ENCODE measurements at regions not wholly inside any gene's neighbourhood (a gene's known extent, or its start where the extent isn't known, plus 50 kb on each side); places are given as distances from the start of the nearest gene placed in this dataset.
"Not testable (repeated sequence)": the region's sequence is repeated elsewhere in the genome, so short reads cannot be mapped to it uniquely, and the experiment has no call there.

DNA sequence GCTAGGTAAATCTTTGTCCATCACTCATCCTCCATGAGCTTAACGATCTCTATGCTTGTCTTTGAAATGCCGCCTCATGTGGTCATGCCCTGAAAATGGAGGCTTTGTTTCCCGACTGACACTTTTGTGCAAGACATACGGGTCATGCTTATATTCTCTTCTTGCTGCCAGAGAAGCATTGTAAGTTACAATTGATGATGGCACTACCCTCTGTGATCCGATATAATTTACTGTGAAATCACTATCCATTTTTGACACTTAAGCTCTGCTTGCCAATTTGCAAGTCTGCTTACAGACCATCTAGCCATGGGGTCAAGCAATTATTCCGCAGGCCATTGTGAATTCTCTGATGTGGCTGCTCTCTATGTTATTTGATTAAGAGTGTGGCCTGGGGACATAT is 650.0 kb downstream of the FLRT2 start:
- DNase-seq: no peak
- Histone ChIP-seq H3K4me1 (ENCODE audit: control insufficient read depth, insufficient read depth, low read length, poor library complexity, severe bottlenecking) (no peaks in the 10 kb centered on the region), H3K27ac (ENCODE audit: insufficient read depth, low read length, poor library complexity, severe bottlenecking) (no peak overlapping the region), H3K27me3 (replicated peaks; ENCODE audit: control insufficient read depth, insufficient read depth, low read length, poor library complexity, severe bottlenecking) (no peaks in the 10 kb centered on the region), H3K9me3 (ENCODE audit: control insufficient read depth, low read length) (no peaks in the 10 kb centered on the region), H3K36me3 (ENCODE audit: control insufficient read depth, insufficient read depth, low read length) (no peaks in the 10 kb centered on the region), H3K4me3 (ENCODE audit: insufficient read depth, low read depth, low read length, poor library complexity, severe bottlenecking) (no peak overlapping the region)

DNA sequence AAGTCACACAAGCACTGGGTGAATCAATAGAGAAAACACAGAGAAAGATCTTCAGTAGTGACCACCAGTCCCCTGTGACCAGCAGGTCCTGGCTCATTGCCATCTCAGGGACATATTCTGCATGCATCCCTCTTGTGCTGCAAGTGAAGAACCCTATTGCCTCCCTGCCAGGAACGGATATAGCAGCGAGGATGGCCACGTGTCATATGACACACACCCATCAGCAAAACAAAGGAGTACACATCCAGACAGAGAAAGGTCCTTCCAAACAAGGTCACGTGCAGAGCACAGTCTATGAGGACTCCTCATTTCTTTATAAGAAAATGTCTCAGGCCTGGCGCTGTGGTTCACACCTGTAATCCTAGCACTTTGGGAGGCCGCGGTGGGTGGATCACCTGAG is 638.4 kb downstream of the FLRT2 start:
- no peak overlapping the region for H3K27ac ChIP-seq (ENCODE audit: insufficient read depth, low read length, poor library complexity, severe bottlenecking)
- DNase-seq: no peak
- no peaks in the 10 kb centered on the region for H3K9me3 ChIP-seq (ENCODE audit: control insufficient read depth, low read length)
- no peak overlapping the region for H3K4me3 ChIP-seq (ENCODE audit: insufficient read depth, low read depth, low read length, poor library complexity, severe bottlenecking)
- no peaks in the 10 kb centered on the region for H3K4me1 ChIP-seq (ENCODE audit: control insufficient read depth, insufficient read depth, low read length, poor library complexity, severe bottlenecking)
- H3K36me3 ChIP-seq (ENCODE audit: control insufficient read depth, insufficient read depth, low read length): no peaks in the 10 kb centered on the region
- H3K27me3 ChIP-seq (replicated peaks; ENCODE audit: control insufficient read depth, insufficient read depth, low read length, poor library complexity, severe bottlenecking): no peaks in the 10 kb centered on the region

DNA sequence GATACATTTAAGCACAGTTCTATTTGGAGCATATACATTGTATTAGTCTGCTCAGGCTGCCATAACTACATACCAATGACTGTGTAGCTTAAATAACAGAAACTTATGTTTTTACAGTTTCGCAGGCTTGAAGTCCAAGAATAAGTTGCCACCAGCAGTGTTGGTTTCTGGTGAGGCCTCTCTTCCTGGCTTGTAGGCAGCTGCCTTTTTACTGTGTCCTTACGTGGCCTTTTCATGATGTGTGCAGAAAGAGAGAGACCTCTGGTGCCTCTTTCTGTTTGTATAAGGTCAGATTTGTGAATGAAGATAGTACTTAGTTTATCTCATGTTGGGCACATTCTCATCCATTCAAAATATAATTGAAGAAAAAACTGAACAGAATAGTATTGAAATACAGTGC is 636.6 kb downstream of the FLRT2 start:
- no peaks in the 10 kb centered on the region for H3K36me3 ChIP-seq (ENCODE audit: control insufficient read depth, insufficient read depth, low read length)
- H3K9me3 ChIP-seq (ENCODE audit: control insufficient read depth, low read length): no peaks in the 10 kb centered on the region
- no peak overlapping the region for H3K4me3 ChIP-seq (ENCODE audit: insufficient read depth, low read depth, low read length, poor library complexity, severe bottlenecking)
- DNase-seq: no peak
- no peaks in the 10 kb centered on the region for H3K27me3 ChIP-seq (replicated peaks; ENCODE audit: control insufficient read depth, insufficient read depth, low read length, poor library complexity, severe bottlenecking)
- no peaks in the 10 kb centered on the region for H3K4me1 ChIP-seq (ENCODE audit: control insufficient read depth, insufficient read depth, low read length, poor library complexity, severe bottlenecking)
- no peak overlapping the region for H3K27ac ChIP-seq (ENCODE audit: insufficient read depth, low read length, poor library complexity, severe bottlenecking)

DNA sequence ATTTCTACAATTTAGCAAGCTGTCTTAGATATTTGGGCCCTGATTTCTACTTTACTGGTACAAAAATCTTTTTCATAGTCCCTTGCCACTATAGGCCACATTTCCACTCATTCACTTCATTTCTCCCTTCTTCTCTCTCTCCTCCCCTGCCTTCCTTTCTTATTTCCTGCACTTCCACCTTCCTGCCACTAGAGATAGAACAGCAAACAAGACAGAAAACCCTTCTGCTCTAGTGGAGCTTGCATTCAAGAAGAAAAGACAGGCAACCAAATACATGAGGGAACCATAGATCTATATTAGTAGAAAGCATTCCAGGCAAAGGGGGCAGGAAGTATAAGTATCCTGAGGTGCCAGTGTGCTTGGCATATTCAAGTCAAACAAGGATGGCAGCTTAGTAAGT is 623.5 kb downstream of the FLRT2 start:
- H3K27ac ChIP-seq (ENCODE audit: insufficient read depth, low read length, poor library complexity, severe bottlenecking): no peak overlapping the region
- no peaks in the 10 kb centered on the region for H3K36me3 ChIP-seq (ENCODE audit: control insufficient read depth, insufficient read depth, low read length)
- H3K4me1 ChIP-seq (ENCODE audit: control insufficient read depth, insufficient read depth, low read length, poor library complexity, severe bottlenecking): no peaks in the 10 kb centered on the region
- DNase-seq: no peak
- no peaks in the 10 kb centered on the region for H3K27me3 ChIP-seq (replicated peaks; ENCODE audit: control insufficient read depth, insufficient read depth, low read length, poor library complexity, severe bottlenecking)
- no peak overlapping the region for H3K4me3 ChIP-seq (ENCODE audit: insufficient read depth, low read depth, low read length, poor library complexity, severe bottlenecking)
- no peaks in the 10 kb centered on the region for H3K9me3 ChIP-seq (ENCODE audit: control insufficient read depth, low read length)

DNA sequence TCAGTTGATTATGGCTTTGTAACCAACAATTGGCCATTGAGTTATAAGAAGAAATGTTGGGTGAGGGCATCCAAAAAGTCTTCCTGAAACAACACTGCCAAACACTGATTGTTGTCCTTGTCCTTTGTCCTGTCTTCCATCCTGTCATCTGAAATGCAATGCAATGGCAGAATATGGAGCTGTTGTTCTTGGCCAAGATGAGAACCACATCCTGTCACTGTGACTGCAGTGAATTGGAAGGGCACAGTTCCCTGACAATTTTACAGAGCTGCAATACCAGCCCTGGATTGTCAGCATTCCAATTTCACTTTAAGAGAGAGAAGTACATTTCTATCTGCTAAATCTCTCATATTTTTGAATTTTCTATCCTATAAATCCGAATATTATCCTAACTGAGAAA is 613.3 kb downstream of the FLRT2 start:
- no peaks in the 10 kb centered on the region for H3K27me3 ChIP-seq (replicated peaks; ENCODE audit: control insufficient read depth, insufficient read depth, low read length, poor library complexity, severe bottlenecking)
- H3K27ac ChIP-seq (ENCODE audit: insufficient read depth, low read length, poor library complexity, severe bottlenecking): no peak overlapping the region
- H3K4me3 ChIP-seq (ENCODE audit: insufficient read depth, low read depth, low read length, poor library complexity, severe bottlenecking): no peak overlapping the region
- H3K9me3 ChIP-seq (ENCODE audit: control insufficient read depth, low read length): peaks cover 8% of the 10 kb centered on the region
- no peaks in the 10 kb centered on the region for H3K36me3 ChIP-seq (ENCODE audit: control insufficient read depth, insufficient read depth, low read length)
- no peak for DNase-seq
- no peaks in the 10 kb centered on the region for H3K4me1 ChIP-seq (ENCODE audit: control insufficient read depth, insufficient read depth, low read length, poor library complexity, severe bottlenecking)

DNA sequence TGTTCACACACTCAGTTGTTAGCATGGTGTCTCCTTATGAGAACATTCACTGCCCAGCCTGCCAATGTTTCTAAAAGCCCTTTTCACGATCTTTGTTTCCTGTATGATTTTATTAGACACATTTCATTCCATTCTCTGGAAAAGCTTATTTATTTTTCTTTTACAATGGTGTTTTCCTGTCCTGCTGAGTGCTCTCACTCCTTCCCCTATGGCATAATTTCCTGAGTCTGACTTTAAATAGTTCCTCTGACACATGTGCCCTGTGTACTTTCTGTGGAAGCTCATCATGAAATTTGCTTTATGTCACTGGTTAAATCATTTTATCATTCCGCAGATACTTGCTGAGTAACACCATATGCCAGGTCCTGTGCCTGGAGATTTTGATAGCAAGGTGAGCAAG is 612.0 kb downstream of the FLRT2 start:
- H3K4me3 ChIP-seq (ENCODE audit: insufficient read depth, low read depth, low read length, poor library complexity, severe bottlenecking): no peak overlapping the region
- H3K27ac ChIP-seq (ENCODE audit: insufficient read depth, low read length, poor library complexity, severe bottlenecking): no peak overlapping the region
- no peak for DNase-seq

DNA sequence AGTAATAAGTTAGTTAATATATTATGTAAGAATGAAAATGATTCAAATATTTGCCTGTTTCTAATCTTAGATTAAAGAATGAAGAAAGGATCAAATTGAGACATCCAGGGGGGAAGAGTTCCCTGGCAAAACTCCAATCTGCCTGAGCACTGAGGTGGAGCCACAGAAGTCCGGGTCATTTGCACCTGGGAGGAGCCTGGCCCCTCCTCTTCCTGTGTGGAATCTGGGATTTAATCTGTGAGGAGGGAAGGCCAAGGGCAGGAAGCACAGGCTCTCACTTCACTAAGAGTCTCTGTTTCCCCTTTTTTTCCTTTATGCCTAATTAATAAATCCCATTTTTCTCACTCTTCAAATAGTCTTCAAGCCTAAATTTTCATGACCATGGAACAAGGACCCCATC is 599.5 kb downstream of the FLRT2 start:
- Histone ChIP-seq H3K4me1 (ENCODE audit: control insufficient read depth, insufficient read depth, low read length, poor library complexity, severe bottlenecking) (no peaks in the 10 kb centered on the region), H3K9me3 (ENCODE audit: control insufficient read depth, low read length) (no peaks in the 10 kb centered on the region), H3K36me3 (ENCODE audit: control insufficient read depth, insufficient read depth, low read length) (peaks cover 14% of the 10 kb centered on the region), H3K27me3 (replicated peaks; ENCODE audit: control insufficient read depth, insufficient read depth, low read length, poor library complexity, severe bottlenecking) (no peaks in the 10 kb centered on the region), H3K4me3 (ENCODE audit: insufficient read depth, low read depth, low read length, poor library complexity, severe bottlenecking) (no peak overlapping the region), H3K27ac (ENCODE audit: insufficient read depth, low read length, poor library complexity, severe bottlenecking) (no peak overlapping the region)
- no peak for DNase-seq

More for the DNA sequence above, 612.0 kb downstream of the FLRT2 start:
- H3K36me3 ChIP-seq (ENCODE audit: control insufficient read depth, insufficient read depth, low read length): no peaks in the 10 kb centered on the region
- no peaks in the 10 kb centered on the region for H3K4me1 ChIP-seq (ENCODE audit: control insufficient read depth, insufficient read depth, low read length, poor library complexity, severe bottlenecking)
- no peaks in the 10 kb centered on the region for H3K27me3 ChIP-seq (replicated peaks; ENCODE audit: control insufficient read depth, insufficient read depth, low read length, poor library complexity, severe bottlenecking)
- H3K9me3 ChIP-seq (ENCODE audit: control insufficient read depth, low read length): peaks cover 8% of the 10 kb centered on the region

DNA sequence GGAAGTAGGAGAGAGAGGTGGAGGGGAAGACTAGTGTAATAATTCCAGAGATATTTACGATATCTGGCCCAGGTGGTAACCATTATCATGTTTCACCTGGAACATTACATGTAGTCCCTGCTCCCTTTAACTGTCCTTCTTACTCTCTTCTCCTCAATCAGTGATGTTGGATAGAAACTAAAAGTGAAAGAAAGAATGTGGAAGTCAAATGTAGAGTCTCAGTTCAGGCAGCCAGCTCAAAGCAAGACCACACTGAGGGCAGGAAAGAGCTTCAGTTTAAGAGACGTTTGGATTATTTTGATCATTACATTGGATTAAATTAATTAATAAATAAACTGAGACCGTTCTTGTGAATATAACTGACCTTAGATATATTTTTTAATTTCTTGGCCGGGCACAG is 594.4 kb downstream of the FLRT2 start:
- no peaks in the 10 kb centered on the region for H3K9me3 ChIP-seq (ENCODE audit: control insufficient read depth, low read length)
- H3K27ac ChIP-seq (ENCODE audit: insufficient read depth, low read length, poor library complexity, severe bottlenecking): no peak overlapping the region
- DNase-seq: no peak
- peaks cover 7% of the 10 kb centered on the region for H3K36me3 ChIP-seq (ENCODE audit: control insufficient read depth, insufficient read depth, low read length)
- H3K4me3 ChIP-seq (ENCODE audit: insufficient read depth, low read depth, low read length, poor library complexity, severe bottlenecking): no peak overlapping the region
- no peaks in the 10 kb centered on the region for H3K27me3 ChIP-seq (replicated peaks; ENCODE audit: control insufficient read depth, insufficient read depth, low read length, poor library complexity, severe bottlenecking)
- H3K4me1 ChIP-seq (ENCODE audit: control insufficient read depth, insufficient read depth, low read length, poor library complexity, severe bottlenecking): no peaks in the 10 kb centered on the region

DNA sequence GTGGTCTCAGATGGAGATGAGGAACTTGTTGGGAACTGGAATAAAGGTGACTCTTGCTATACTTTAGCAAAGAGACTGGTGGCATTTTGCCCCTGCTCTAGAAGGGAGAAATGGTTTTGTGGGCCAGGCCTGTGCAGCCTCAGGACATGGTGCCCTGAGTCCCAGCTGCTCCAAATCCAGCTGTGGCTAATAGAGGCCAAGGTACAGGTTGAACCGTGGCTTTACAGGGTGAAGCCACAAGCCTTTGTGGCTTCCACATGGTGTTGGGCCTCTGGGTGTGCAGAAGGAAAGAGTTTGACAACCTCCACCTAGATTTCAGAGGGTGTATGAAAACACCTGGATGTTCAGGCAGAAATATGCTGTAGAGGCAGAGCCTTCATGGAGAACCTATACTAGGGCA is 586.0 kb downstream of the FLRT2 start:
- no peak for DNase-seq
- no peaks in the 10 kb centered on the region for H3K9me3 ChIP-seq (ENCODE audit: control insufficient read depth, low read length)
- H3K27me3 ChIP-seq (replicated peaks; ENCODE audit: control insufficient read depth, insufficient read depth, low read length, poor library complexity, severe bottlenecking): no peaks in the 10 kb centered on the region
- H3K36me3 ChIP-seq (ENCODE audit: control insufficient read depth, insufficient read depth, low read length): no peaks in the 10 kb centered on the region
- H3K27ac ChIP-seq (ENCODE audit: insufficient read depth, low read length, poor library complexity, severe bottlenecking): no peak overlapping the region
- H3K4me1 ChIP-seq (ENCODE audit: control insufficient read depth, insufficient read depth, low read length, poor library complexity, severe bottlenecking): no peaks in the 10 kb centered on the region
- no peak overlapping the region for H3K4me3 ChIP-seq (ENCODE audit: insufficient read depth, low read depth, low read length, poor library complexity, severe bottlenecking)

DNA sequence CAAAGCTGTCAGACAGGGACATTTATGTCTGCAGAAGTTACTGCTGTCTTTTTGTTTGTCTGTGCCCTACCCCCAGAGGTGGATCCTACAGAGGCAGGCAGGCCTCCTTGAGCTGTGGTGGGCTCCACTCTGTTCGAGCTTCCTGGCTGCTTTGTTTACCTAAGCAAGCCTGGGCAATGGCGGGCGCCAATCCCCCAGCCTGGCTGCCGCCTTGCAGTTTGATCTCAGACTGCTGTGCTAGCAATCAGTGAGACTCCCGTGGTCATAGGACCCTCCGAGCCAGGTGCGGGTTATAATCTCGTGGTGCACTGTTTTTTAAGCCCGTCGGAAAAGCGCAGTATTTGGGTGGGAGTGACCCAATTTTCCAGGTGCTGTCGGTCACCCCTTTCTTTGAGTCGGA is 580.9 kb downstream of the FLRT2 start:
- H3K36me3 ChIP-seq (ENCODE audit: control insufficient read depth, insufficient read depth, low read length); DNase-seq; H3K4me1 ChIP-seq (ENCODE audit: control insufficient read depth, insufficient read depth, low read length, poor library complexity, severe bottlenecking); H3K9me3 ChIP-seq (ENCODE audit: control insufficient read depth, low read length); H3K4me3 ChIP-seq (ENCODE audit: insufficient read depth, low read depth, low read length, poor library complexity, severe bottlenecking); H3K27ac ChIP-seq (ENCODE audit: insufficient read depth, low read length, poor library complexity, severe bottlenecking); H3K27me3 ChIP-seq (replicated peaks; ENCODE audit: control insufficient read depth, insufficient read depth, low read length, poor library complexity, severe bottlenecking): not testable (repeated sequence)

DNA sequence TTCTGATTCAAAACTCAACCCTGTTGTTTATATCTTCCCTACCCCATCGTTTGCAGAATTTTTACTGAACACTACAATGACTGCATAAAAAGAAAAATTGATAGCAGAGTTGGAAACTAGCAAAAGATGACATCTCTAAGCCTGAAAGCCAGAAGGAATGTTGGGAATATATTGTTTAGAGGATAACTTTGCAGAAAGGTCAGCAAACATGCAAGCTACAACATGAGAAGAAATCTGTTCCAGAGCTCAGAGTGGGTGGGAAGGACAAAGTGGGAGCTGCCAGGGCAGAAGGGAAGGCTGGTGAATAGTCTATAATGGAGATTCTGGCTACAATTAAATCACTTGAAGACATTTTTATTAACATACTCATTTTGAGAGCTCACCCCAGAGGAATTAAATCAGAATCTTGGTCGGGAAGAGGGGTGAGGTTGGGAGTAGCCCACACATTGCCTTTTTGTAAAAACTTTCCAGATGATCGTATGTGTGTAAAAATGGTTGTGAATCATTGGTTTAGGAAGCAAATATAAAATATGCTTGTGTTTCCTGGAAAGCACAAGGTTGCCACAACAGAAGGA is 574.8 kb downstream of the FLRT2 start:
- Histone ChIP-seq H3K27ac (ENCODE audit: insufficient read depth, low read length, poor library complexity, severe bottlenecking) (no peak overlapping the region), H3K4me1 (ENCODE audit: control insufficient read depth, insufficient read depth, low read length, poor library complexity, severe bottlenecking) (no peaks in the 10 kb centered on the region)
- no peak for DNase-seq

More for the DNA sequence above, 574.8 kb downstream of the FLRT2 start:
- Histone ChIP-seq H3K36me3 (ENCODE audit: control insufficient read depth, insufficient read depth, low read length) (no peaks in the 10 kb centered on the region), H3K9me3 (ENCODE audit: control insufficient read depth, low read length) (no peaks in the 10 kb centered on the region), H3K4me3 (ENCODE audit: insufficient read depth, low read depth, low read length, poor library complexity, severe bottlenecking) (no peak overlapping the region), H3K27me3 (replicated peaks; ENCODE audit: control insufficient read depth, insufficient read depth, low read length, poor library complexity, severe bottlenecking) (no peaks in the 10 kb centered on the region)
